ENCODE measurements at regions not wholly inside any gene's neighbourhood (a gene's known extent, or its start where the extent isn't known, plus 50 kb on each side); places are given as distances from the start of the nearest gene placed in this dataset.

- no peak for TF ChIP-seq PAX5 (IDR thresholded peaks at IDR 0.05; ENCODE audit: insufficient read depth, low read length, severe bottlenecking)
- no peak for TF ChIP-seq POLR2AphosphoS5 (IDR thresholded peaks at IDR 0.05; ENCODE audit: low read depth, low read length)
- no peak for TF ChIP-seq SPI1 (IDR thresholded peaks at IDR 0.05; ENCODE audit: low read depth, low read length)
- TF ChIP-seq POU2F2 (IDR thresholded peaks at IDR 0.05; ENCODE audit: low read depth, low read length) = no peak
- TF ChIP-seq TAF1 (IDR thresholded peaks at IDR 0.05; ENCODE audit: low read depth, low read length) = no peak
- TF ChIP-seq POLR2A (IDR thresholded peaks at IDR 0.05; ENCODE audit: low read depth, low read length) = no peak
- no peak for FAIRE-seq
- no peak for DNase-seq (ENCODE audit: insufficient read length, low spot score)
Observed at GRCh38 chr2:234841321-234842015, 110.3 kb upstream of the SH3BP4 start.

GRCh38 chr2:234840336-234840735, 111.5 kb upstream of the SH3BP4 start:
- DNase-seq (ENCODE audit: insufficient read length, low spot score) = no peak
- FAIRE-seq = no peak
- no peak for TF ChIP-seq TAF1 (IDR thresholded peaks at IDR 0.05; ENCODE audit: low read depth, low read length)
- no peak for TF ChIP-seq POLR2A (IDR thresholded peaks at IDR 0.05; ENCODE audit: low read depth, low read length)
- no peak for TF ChIP-seq POU2F2 (IDR thresholded peaks at IDR 0.05; ENCODE audit: low read depth, low read length)
- no peak for TF ChIP-seq PAX5 (IDR thresholded peaks at IDR 0.05; ENCODE audit: insufficient read depth, low read length, severe bottlenecking)
- TF ChIP-seq SPI1 (IDR thresholded peaks at IDR 0.05; ENCODE audit: low read depth, low read length) = no peak
- no peak for TF ChIP-seq POLR2AphosphoS5 (IDR thresholded peaks at IDR 0.05; ENCODE audit: low read depth, low read length)

GRCh38 chr2:234839285-234839684, 112.5 kb upstream of the SH3BP4 start:
- DNase-seq (ENCODE audit: insufficient read length, low spot score) = no peak
- TF ChIP-seq PAX5 (IDR thresholded peaks at IDR 0.05; ENCODE audit: insufficient read depth, low read length, severe bottlenecking) (no peak), POLR2A (IDR thresholded peaks at IDR 0.05; ENCODE audit: low read depth, low read length) (no peak), TAF1 (IDR thresholded peaks at IDR 0.05; ENCODE audit: low read depth, low read length) (no peak), SPI1 (IDR thresholded peaks at IDR 0.05; ENCODE audit: low read depth, low read length) (no peak), POU2F2 (IDR thresholded peaks at IDR 0.05; ENCODE audit: low read depth, low read length) (no peak), POLR2AphosphoS5 (IDR thresholded peaks at IDR 0.05; ENCODE audit: low read depth, low read length) (no peak)
- FAIRE-seq = no peak

- DNase-seq (ENCODE audit: insufficient read length, low spot score) (no peak), FAIRE-seq (no peak)
- TF ChIP-seq PAX5 (IDR thresholded peaks at IDR 0.05; ENCODE audit: insufficient read depth, low read length, severe bottlenecking) (no peak), POLR2A (IDR thresholded peaks at IDR 0.05; ENCODE audit: low read depth, low read length) (no peak), POU2F2 (IDR thresholded peaks at IDR 0.05; ENCODE audit: low read depth, low read length) (no peak), SPI1 (IDR thresholded peaks at IDR 0.05; ENCODE audit: low read depth, low read length) (no peak), TAF1 (IDR thresholded peaks at IDR 0.05; ENCODE audit: low read depth, low read length) (no peak), POLR2AphosphoS5 (IDR thresholded peaks at IDR 0.05; ENCODE audit: low read depth, low read length) (no peak)
Observed at GRCh38 chr2:234836271-234836670, 115.5 kb upstream of the SH3BP4 start.

GRCh38 chr2:234835738-234836137, 116.1 kb upstream of the SH3BP4 start:
- DNase-seq (ENCODE audit: insufficient read length, low spot score) (no peak), FAIRE-seq (no peak)
- no peak for TF ChIP-seq POLR2AphosphoS5 (IDR thresholded peaks at IDR 0.05; ENCODE audit: low read depth, low read length)
- TF ChIP-seq TAF1 (IDR thresholded peaks at IDR 0.05; ENCODE audit: low read depth, low read length) = no peak
- TF ChIP-seq POLR2A (IDR thresholded peaks at IDR 0.05; ENCODE audit: low read depth, low read length) = no peak
- TF ChIP-seq PAX5 (IDR thresholded peaks at IDR 0.05; ENCODE audit: insufficient read depth, low read length, severe bottlenecking) = no peak
- TF ChIP-seq SPI1 (IDR thresholded peaks at IDR 0.05; ENCODE audit: low read depth, low read length) = no peak
- no peak for TF ChIP-seq POU2F2 (IDR thresholded peaks at IDR 0.05; ENCODE audit: low read depth, low read length)

GRCh38 chr2:234834228-234834923, 117.4 kb upstream of the SH3BP4 start:
- no peak for FAIRE-seq
- TF ChIP-seq PAX5 (IDR thresholded peaks at IDR 0.05; ENCODE audit: insufficient read depth, low read length, severe bottlenecking) = no peak
- TF ChIP-seq POU2F2 (IDR thresholded peaks at IDR 0.05; ENCODE audit: low read depth, low read length) = no peak
- no peak for TF ChIP-seq POLR2AphosphoS5 (IDR thresholded peaks at IDR 0.05; ENCODE audit: low read depth, low read length)
- no peak for TF ChIP-seq TAF1 (IDR thresholded peaks at IDR 0.05; ENCODE audit: low read depth, low read length)
- TF ChIP-seq POLR2A (IDR thresholded peaks at IDR 0.05; ENCODE audit: low read depth, low read length) = no peak
- no peak for TF ChIP-seq SPI1 (IDR thresholded peaks at IDR 0.05; ENCODE audit: low read depth, low read length)
- DNase-seq (ENCODE audit: insufficient read length, low spot score) = no peak

GRCh38 chr2:234830853-234831252, 121.0 kb upstream of the SH3BP4 start:
- DNase-seq (ENCODE audit: insufficient read length, low spot score) (no peak), FAIRE-seq (no peak)
- no peak for TF ChIP-seq POU2F2 (IDR thresholded peaks at IDR 0.05; ENCODE audit: low read depth, low read length)
- no peak for TF ChIP-seq POLR2A (IDR thresholded peaks at IDR 0.05; ENCODE audit: low read depth, low read length)
- TF ChIP-seq TAF1 (IDR thresholded peaks at IDR 0.05; ENCODE audit: low read depth, low read length) = no peak
- no peak for TF ChIP-seq POLR2AphosphoS5 (IDR thresholded peaks at IDR 0.05; ENCODE audit: low read depth, low read length)
- no peak for TF ChIP-seq SPI1 (IDR thresholded peaks at IDR 0.05; ENCODE audit: low read depth, low read length)
- TF ChIP-seq PAX5 (IDR thresholded peaks at IDR 0.05; ENCODE audit: insufficient read depth, low read length, severe bottlenecking) = no peak

- FAIRE-seq (no peak), DNase-seq (ENCODE audit: insufficient read length, low spot score) (no peak)
- TF ChIP-seq SPI1 (IDR thresholded peaks at IDR 0.05; ENCODE audit: low read depth, low read length) = no peak
- no peak for TF ChIP-seq POU2F2 (IDR thresholded peaks at IDR 0.05; ENCODE audit: low read depth, low read length)
- TF ChIP-seq PAX5 (IDR thresholded peaks at IDR 0.05; ENCODE audit: insufficient read depth, low read length, severe bottlenecking) = no peak
- TF ChIP-seq POLR2A (IDR thresholded peaks at IDR 0.05; ENCODE audit: low read depth, low read length) = no peak
- no peak for TF ChIP-seq POLR2AphosphoS5 (IDR thresholded peaks at IDR 0.05; ENCODE audit: low read depth, low read length)
- no peak for TF ChIP-seq TAF1 (IDR thresholded peaks at IDR 0.05; ENCODE audit: low read depth, low read length)
Observed at GRCh38 chr2:234829074-234829455, 122.8 kb upstream of the SH3BP4 start.

GRCh38 chr2:234828382-234829073, 123.3 kb upstream of the SH3BP4 start:
- TF ChIP-seq TAF1 (IDR thresholded peaks at IDR 0.05; ENCODE audit: low read depth, low read length) (no peak), PAX5 (IDR thresholded peaks at IDR 0.05; ENCODE audit: insufficient read depth, low read length, severe bottlenecking) (no peak), POLR2A (IDR thresholded peaks at IDR 0.05; ENCODE audit: low read depth, low read length) (no peak), POLR2AphosphoS5 (IDR thresholded peaks at IDR 0.05; ENCODE audit: low read depth, low read length) (no peak), POU2F2 (IDR thresholded peaks at IDR 0.05; ENCODE audit: low read depth, low read length) (no peak), SPI1 (IDR thresholded peaks at IDR 0.05; ENCODE audit: low read depth, low read length) (no peak)
- FAIRE-seq = no peak
- no peak for DNase-seq (ENCODE audit: insufficient read length, low spot score)

Data from GM12891 (cell line).